ENCODE measurements at regions not wholly inside any gene's neighbourhood (a gene's known extent, or its start where the extent isn't known, plus 50 kb on each side); places are given as distances from the start of the nearest gene placed in this dataset.

DNA sequence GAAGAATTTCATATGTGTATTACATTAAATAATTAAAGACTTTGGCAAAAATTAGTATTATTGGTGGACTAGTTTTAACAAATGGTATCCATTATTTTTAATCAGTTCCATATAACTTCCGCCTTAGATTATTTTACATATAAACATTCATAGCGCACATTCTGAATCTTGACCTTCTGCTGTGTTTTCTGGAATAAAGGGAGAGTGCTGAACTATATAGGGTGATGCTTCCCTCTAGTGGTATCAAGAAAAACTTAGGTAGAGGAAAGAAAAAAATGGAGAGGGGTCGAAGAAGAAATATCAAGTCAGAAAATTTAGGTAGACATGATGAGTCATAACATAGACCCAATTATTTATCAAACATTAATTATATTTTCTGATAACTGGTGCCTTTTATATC is 155.6 kb upstream of the PACRGL start:
- BruUV-seq (replicated peaks) = no TSS peak
- Histone ChIP-seq H3K4ac (ENCODE audit: low read depth, low read length) (no peak overlapping the region), H3K4me2 (ENCODE audit: low read depth, low read length) (no peak overlapping the region), H3K56ac (ENCODE audit: extremely low read depth, insufficient read depth, low read length) (no peak overlapping the region), H3K4me1 (ENCODE audit: control insufficient read depth, insufficient read depth, low read length) (no peaks in the 10 kb centered on the region), H3K23ac (ENCODE audit: low read depth, low read length) (no peak overlapping the region), H3K9ac (ENCODE audit: low read depth, low read length) (no peak overlapping the region), H3K14ac (replicated peaks; ENCODE audit: low read depth, low read length) (no peak overlapping the region), H2BK120ac (ENCODE audit: low read depth, low read length) (no peak overlapping the region), H3K27me3 (ENCODE audit: control insufficient read depth, insufficient read depth, low read length) (no peaks in the 10 kb centered on the region), H2AK9ac (replicated peaks; ENCODE audit: low read depth, low read length, poor library complexity) (no peak overlapping the region), H3K9me3 (ENCODE audit: control insufficient read depth, insufficient read depth, low read length) (no peaks in the 10 kb centered on the region), H4K20me1 (ENCODE audit: insufficient read depth, low read length) (no peaks in the 10 kb centered on the region), H4K91ac (ENCODE audit: insufficient read depth, low read depth, low read length) (no peak overlapping the region), H3K4me3 (ENCODE audit: insufficient read depth, low read depth, low read length) (no peak overlapping the region), H3K36me3 (ENCODE audit: control insufficient read depth, insufficient read depth, low read length) (no peaks in the 10 kb centered on the region), H2AK5ac (ENCODE audit: low read depth, low read length) (no peak overlapping the region), H3K9me1 (ENCODE audit: insufficient read depth, low read length) (no peaks in the 10 kb centered on the region), H2AFZ (replicated peaks; ENCODE audit: low read length, poor library complexity) (no peak overlapping the region), H2BK20ac (ENCODE audit: low read depth, low read length) (no peak overlapping the region), H3K79me1 (ENCODE audit: low read depth in 1 of 2, low read length in 2 of 2) (no peaks in the 10 kb centered on the region), H3K18ac (ENCODE audit: low read depth, low read length) (no peak overlapping the region), H4K5ac (ENCODE audit: low read depth, low read length) (no peak overlapping the region), H3K27ac (ENCODE audit: insufficient read depth, low read length) (no peak overlapping the region), H2BK15ac (ENCODE audit: low read depth, low read length) (no peak overlapping the region), H2BK5ac (ENCODE audit: low read depth, low read length, poor library complexity, severe bottlenecking) (no peak overlapping the region), H4K8ac (ENCODE audit: low read depth in 2 of 2, low read length in 2 of 2) (no peak overlapping the region)
- dilution Hi-C loops (cut with HindIII; ENCODE audit: low sequenced_read_pairs, unreplicated experiment) = no loop called here
- in situ Hi-C loops (cut with MboI; ENCODE audit: low sequenced_read_pairs) = loop anchor here (5.0 to 25.0 kb wide), 4 partner anchors 122 to 1857 kb away; no protein-coding TSS in a partner anchor
- no CpG with 5 or more reads among the region's 3 CpGs for WGBS, 2 experiments (ENCODE audit: extremely low coverage in 2 of 2, insufficient read length in 1 of 2)
- POLR2A ChIA-PET (ENCODE audit: unreplicated experiment) = no interaction called here
- CTCF ChIA-PET = interaction anchor here (0.6 to 1.3 kb wide), 7 partner anchors 14 to 1886 kb away, joined by 3 to 10 read pairs (median 4); no protein-coding TSS in a partner anchor
- DNase-seq (peak; percentile 71), ATAC-seq (ENCODE audit: low read depth) (peak; percentile 90)
- intact Hi-C loops (cut with micrococcal nuclease) = loop anchor here (1.0 to 10.0 kb wide), 6 partner anchors 122 to 1320 kb away; partner anchors contain the start of gene SLIT2
- TF ChIP-seq SMC3 (IDR thresholded peaks at IDR 0.05; ENCODE audit: low read depth, low read length) (peak; percentile 75), RCOR1 (IDR thresholded peaks at IDR 0.05; ENCODE audit: insufficient replicate concordance, low read length) (no peak), FOS (IDR thresholded peaks at IDR 0.05; ENCODE audit: low read depth, low read length) (0 out of 2 replicates have a peak, but pooled peaks have one; percentile 34), RAD21 (IDR thresholded peaks at IDR 0.05; ENCODE audit: low read length) (peak; percentile 78)
- TF ChIP-seq, protein P1, sequence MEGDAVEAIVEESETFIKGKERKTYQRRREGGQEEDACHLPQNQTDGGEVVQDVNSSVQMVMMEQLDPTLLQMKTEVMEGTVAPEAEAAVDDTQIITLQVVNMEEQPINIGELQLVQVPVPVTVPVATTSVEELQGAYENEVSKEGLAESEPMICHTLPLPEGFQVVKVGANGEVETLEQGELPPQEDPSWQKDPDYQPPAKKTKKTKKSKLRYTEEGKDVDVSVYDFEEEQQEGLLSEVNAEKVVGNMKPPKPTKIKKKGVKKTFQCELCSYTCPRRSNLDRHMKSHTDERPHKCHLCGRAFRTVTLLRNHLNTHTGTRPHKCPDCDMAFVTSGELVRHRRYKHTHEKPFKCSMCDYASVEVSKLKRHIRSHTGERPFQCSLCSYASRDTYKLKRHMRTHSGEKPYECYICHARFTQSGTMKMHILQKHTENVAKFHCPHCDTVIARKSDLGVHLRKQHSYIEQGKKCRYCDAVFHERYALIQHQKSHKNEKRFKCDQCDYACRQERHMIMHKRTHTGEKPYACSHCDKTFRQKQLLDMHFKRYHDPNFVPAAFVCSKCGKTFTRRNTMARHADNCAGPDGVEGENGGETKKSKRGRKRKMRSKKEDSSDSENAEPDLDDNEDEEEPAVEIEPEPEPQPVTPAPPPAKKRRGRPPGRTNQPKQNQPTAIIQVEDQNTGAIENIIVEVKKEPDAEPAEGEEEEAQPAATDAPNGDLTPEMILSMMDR (conservative IDR thresholded peaks at IDR 0.05; ENCODE audit: low read depth, low read length) = peak; percentile 76
